ENCODE measurements at regions not wholly inside any gene's neighbourhood (a gene's known extent, or its start where the extent isn't known, plus 50 kb on each side); places are given as distances from the start of the nearest gene placed in this dataset.

- DNase-seq = no peak
Measured at GRCh38 chr11:116598036-116598435, 174.8 kb downstream of the BUD13 start.

- DNase-seq = no peak
Measured at GRCh38 chr11:116596346-116597260, 176.2 kb downstream of the BUD13 start.

- no peak for DNase-seq
Measured at GRCh38 chr11:116595305-116595880, 177.4 kb downstream of the BUD13 start.

GRCh38 chr11:116590844-116591570 lies 181.8 kb downstream of the BUD13 start:
- DNase-seq = no peak

- no peak for DNase-seq
Measured at GRCh38 chr11:116589402-116589801, 183.4 kb downstream of the BUD13 start.

- DNase-seq = no peak
Measured at GRCh38 chr11:116586392-116586791, 186.4 kb downstream of the BUD13 start.

- DNase-seq = no peak
Measured at GRCh38 chr11:116582571-116582970, 190.2 kb downstream of the BUD13 start.

- DNase-seq = no peak
Measured at GRCh38 chr11:116581349-116581748, 191.4 kb downstream of the BUD13 start.

- DNase-seq = no peak
Measured at GRCh38 chr11:116580799-116581198, 192.0 kb downstream of the BUD13 start.

- DNase-seq = no peak
Measured at GRCh38 chr11:116579857-116580727, 192.7 kb downstream of the BUD13 start.

- DNase-seq = no peak
Measured at GRCh38 chr11:116579031-116579653, 193.6 kb downstream of the BUD13 start.

GRCh38 chr11:116577956-116578355 lies 194.8 kb downstream of the BUD13 start:
- DNase-seq = no peak

GRCh38 chr11:116577273-116577672 lies 195.5 kb downstream of the BUD13 start:
- no peak for DNase-seq

GRCh38 chr11:116576526-116576925 lies 196.3 kb downstream of the BUD13 start:
- peak; percentile 35 for DNase-seq

GRCh38 chr11:116567721-116568242 lies 205.0 kb downstream of the BUD13 start:
- no peak for DNase-seq

- DNase-seq = no peak
Measured at GRCh38 chr11:116563712-116564047, 209.1 kb downstream of the BUD13 start.

- no peak for DNase-seq
Measured at GRCh38 chr11:116563028-116563711, 209.6 kb downstream of the BUD13 start.

GRCh38 chr11:116560589-116560988 lies 212.2 kb downstream of the BUD13 start:
- no peak for DNase-seq

GRCh38 chr11:116558504-116559211 lies 214.1 kb downstream of the BUD13 start:
- DNase-seq = no peak

GRCh38 chr11:116557282-116557681 lies 215.5 kb downstream of the BUD13 start:
- DNase-seq = no peak

- no peak for DNase-seq
Measured at GRCh38 chr11:116556483-116556882, 216.3 kb downstream of the BUD13 start.
